ENCODE measurements at regions not wholly inside any gene's neighbourhood (a gene's known extent, or its start where the extent isn't known, plus 50 kb on each side); places are given as distances from the start of the nearest gene placed in this dataset.

- no peak for DNase-seq
- no peak for TF ChIP-seq POLR2A (IDR thresholded peaks at IDR 0.05; ENCODE audit: low read length)
- TF ChIP-seq GATA1 (IDR thresholded peaks at IDR 0.05; ENCODE audit: low read depth, low read length) = no peak
Observed at GRCh38 chr5:125719681-125720347, 703.4 kb upstream of the GRAMD2B start.

- DNase-seq = no peak
- TF ChIP-seq POLR2A (IDR thresholded peaks at IDR 0.05; ENCODE audit: low read length) = no peak
- no peak for TF ChIP-seq GATA1 (IDR thresholded peaks at IDR 0.05; ENCODE audit: low read depth, low read length)
Observed at GRCh38 chr5:125720348-125720685, 702.9 kb upstream of the GRAMD2B start.

DNA sequence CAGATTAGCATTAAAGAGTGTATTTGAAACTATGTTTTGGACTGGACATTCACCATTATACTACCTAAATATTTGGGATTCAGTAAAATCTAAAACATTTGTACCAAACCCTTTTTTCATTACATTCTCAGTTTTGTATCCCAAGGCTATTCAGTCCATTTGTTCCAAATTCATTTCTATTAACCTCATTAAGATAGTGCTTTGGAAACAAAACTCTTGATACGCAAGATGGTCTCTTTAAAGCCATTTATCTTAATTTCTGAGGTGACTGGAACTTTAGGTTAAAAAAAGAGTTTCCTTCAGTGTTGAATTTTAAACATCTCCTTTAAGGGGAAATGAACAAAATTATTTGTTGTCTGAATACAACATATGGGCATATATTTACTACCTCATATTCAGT is 702.5 kb upstream of the GRAMD2B start:
- TF ChIP-seq POLR2A (IDR thresholded peaks at IDR 0.05; ENCODE audit: low read length) (no peak), GATA1 (IDR thresholded peaks at IDR 0.05; ENCODE audit: low read depth, low read length) (no peak)
- no peak for DNase-seq

DNA sequence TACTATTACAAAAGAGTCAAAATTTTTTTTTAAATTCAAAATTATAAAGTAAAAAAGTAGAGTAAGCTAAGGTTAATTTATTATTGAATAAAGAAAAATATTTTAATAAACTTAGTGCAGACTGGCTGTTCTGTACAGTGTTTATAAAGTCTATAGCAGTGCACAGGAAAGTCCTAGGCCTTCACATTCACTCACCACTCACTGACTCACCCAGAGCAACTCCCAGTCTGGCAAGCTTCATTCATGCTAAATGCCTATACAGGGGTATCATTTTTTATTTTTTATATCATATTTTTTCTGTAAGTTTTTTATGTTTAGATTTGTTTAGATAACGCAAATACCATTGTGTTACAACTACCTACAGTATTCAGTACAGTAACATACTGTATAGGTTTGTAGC is 700.7 kb upstream of the GRAMD2B start:
- TF ChIP-seq GATA1 (IDR thresholded peaks at IDR 0.05; ENCODE audit: low read depth, low read length) = no peak
- no peak for TF ChIP-seq POLR2A (IDR thresholded peaks at IDR 0.05; ENCODE audit: low read length)
- no peak for DNase-seq

DNA sequence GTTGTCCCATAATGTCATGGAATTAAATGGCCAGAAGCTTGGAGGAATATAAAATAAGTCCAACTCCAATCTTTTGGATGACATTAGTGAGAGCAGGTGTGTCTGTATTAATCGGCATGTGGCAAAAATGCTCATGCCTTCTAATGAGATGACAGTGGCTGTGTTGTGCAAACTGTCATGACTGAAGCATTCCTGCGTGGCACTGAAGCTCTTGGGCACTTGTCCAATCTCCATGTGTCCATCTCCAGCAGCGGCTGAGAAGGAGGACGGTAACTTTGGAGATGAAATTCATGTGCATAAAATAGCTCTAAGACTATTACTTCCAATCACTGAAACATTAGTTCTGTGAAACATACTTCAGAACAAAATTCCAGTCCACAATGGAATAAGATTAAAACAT is 697.5 kb upstream of the GRAMD2B start:
- DNase-seq = no peak
- TF ChIP-seq POLR2A (IDR thresholded peaks at IDR 0.05; ENCODE audit: low read length) (no peak), GATA1 (IDR thresholded peaks at IDR 0.05; ENCODE audit: low read depth, low read length) (no peak)

- no peak for DNase-seq
- TF ChIP-seq GATA1 (IDR thresholded peaks at IDR 0.05; ENCODE audit: low read depth, low read length) = no peak
- no peak for TF ChIP-seq POLR2A (IDR thresholded peaks at IDR 0.05; ENCODE audit: low read length)
Observed at GRCh38 chr5:125743939-125744338, 679.3 kb upstream of the GRAMD2B start.

DNA sequence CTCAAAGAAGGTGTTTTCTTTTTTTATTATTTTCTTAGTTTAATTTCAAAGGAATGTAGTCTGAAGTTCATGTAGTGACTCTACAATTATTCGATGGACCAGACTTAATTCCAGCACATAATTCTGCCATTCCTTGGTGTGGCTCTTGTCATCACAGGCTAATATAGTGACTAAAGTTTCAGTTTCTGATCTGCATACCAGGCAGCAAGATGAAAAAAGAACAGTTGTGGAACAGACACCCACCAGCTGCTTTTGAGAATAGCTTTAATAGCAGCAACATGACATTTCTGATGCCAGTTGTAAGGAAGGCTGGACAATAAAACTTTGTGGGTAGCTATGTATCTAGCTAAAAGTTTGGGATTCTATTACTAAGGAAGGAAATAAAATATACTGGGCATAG is 676.3 kb upstream of the GRAMD2B start:
- DNase-seq = no peak
- TF ChIP-seq GATA1 (IDR thresholded peaks at IDR 0.05; ENCODE audit: low read depth, low read length) = no peak
- TF ChIP-seq POLR2A (IDR thresholded peaks at IDR 0.05; ENCODE audit: low read length) = no peak

GRCh38 chr5:125750147-125750860 is 672.9 kb upstream of the GRAMD2B start:
- TF ChIP-seq POLR2A (IDR thresholded peaks at IDR 0.05; ENCODE audit: low read length) (no peak), GATA1 (IDR thresholded peaks at IDR 0.05; ENCODE audit: low read depth, low read length) (no peak)

DNA sequence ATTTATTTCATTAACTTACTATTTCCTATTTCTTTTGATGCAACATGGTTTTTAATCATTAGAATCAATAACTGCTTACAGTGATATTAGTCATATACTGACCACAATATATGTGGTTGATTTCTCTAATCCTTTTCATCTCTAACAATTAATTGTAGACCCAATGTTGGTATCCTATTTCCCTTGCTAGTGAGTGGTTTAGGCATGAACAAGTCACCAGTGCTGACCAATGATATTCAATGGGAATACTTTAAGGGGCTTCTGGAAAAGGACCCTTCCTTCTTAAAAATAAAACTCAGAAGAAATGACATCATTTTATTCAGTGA is 672.4 kb upstream of the GRAMD2B start:
- TF ChIP-seq POLR2A (IDR thresholded peaks at IDR 0.05; ENCODE audit: low read length) (no peak), GATA1 (IDR thresholded peaks at IDR 0.05; ENCODE audit: low read depth, low read length) (no peak)
- DNase-seq = no peak

More at GRCh38 chr5:125750147-125750860, 672.9 kb upstream of the GRAMD2B start:
- DNase-seq = no peak

DNA sequence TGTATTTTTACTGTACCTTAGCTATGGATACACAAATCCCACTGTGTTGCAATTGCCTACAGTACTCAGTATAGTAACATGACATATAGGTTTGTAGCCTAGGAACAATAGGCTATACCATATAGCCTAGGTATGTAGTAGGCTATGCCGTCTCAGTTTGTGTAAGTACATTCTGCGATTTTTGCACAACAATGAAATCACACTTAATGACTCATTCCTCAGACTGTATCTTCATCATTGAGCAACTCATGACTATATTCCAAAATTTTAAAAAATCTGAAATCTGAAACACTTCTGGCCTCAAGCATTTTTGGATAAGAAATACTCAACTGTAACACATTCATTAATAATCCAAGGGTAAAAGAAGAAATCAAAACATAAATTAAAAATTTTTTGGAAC is 666.8 kb upstream of the GRAMD2B start:
- no peak for DNase-seq
- TF ChIP-seq POLR2A (IDR thresholded peaks at IDR 0.05; ENCODE audit: low read length) = no peak
- TF ChIP-seq GATA1 (IDR thresholded peaks at IDR 0.05; ENCODE audit: low read depth, low read length) = no peak

DNA sequence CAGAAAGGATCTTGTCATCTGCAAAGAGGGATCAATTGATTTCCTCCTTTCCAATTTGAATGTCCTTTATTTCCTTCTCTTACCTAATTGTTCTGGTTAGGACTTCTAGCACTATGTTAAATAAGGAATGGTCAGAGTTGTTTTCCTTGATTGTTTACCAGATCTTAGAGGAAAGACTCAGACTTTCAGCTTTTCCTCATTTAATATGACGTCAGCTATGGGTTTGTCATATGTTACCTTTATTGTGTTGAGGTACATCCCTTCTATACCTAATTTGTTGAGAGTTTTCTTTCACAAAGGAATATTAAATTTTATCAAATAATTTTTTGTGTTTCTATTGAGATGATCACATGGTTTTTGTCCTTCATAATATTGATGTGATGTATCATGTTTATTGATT is 656.5 kb upstream of the GRAMD2B start:
- DNase-seq = no peak
- TF ChIP-seq POLR2A (IDR thresholded peaks at IDR 0.05; ENCODE audit: low read length) (no peak), GATA1 (IDR thresholded peaks at IDR 0.05; ENCODE audit: low read depth, low read length) (no peak)

- no peak for DNase-seq
- TF ChIP-seq GATA1 (IDR thresholded peaks at IDR 0.05; ENCODE audit: low read depth, low read length) (no peak), POLR2A (IDR thresholded peaks at IDR 0.05; ENCODE audit: low read length) (no peak)
Observed at GRCh38 chr5:125775896-125776295, 647.3 kb upstream of the GRAMD2B start.

DNA sequence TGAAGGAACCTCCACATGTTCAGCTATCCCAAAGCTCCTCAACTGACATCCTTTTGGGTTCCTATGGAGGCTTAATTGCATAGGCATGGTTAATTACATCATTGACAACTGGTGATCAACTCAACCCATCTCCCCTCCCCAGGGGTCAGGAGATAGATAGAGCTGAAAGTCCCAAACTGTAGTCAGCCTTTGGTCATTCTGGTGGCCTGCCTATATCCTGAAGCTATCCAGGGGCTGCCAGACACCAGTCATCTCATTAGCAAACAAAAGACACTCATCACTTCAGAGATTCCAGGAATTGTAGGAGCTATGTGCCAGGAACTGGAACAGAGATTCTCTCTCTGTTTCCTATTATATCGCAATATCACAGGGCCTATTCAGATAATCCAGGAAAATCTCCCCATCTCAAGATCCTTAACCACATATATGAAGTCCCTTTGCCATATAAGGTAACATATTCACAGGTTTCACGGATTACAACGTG is 646.5 kb upstream of the GRAMD2B start:
- no peak for DNase-seq
- TF ChIP-seq POLR2A (IDR thresholded peaks at IDR 0.05; ENCODE audit: low read length) = no peak
- no peak for TF ChIP-seq GATA1 (IDR thresholded peaks at IDR 0.05; ENCODE audit: low read depth, low read length)

DNA sequence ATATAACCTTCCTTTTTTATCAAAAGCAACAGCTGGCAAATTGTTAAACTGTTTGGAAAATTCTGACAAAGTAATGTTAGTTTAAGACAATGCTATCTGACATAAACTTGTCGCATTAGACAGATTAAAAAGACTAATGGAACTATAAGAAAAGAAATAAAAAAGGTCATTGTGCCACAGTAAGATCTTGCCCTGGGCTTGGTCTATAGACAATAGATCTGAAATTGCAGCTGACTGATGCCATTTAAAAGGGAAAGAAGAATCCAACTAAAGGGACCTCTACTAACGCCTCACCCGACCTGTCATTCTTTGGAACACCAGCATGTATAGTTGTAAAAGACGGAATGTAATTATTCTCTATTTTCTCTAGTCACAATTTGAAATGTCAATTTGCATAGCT is 644.4 kb upstream of the GRAMD2B start:
- TF ChIP-seq GATA1 (IDR thresholded peaks at IDR 0.05; ENCODE audit: low read depth, low read length) = no peak
- TF ChIP-seq POLR2A (IDR thresholded peaks at IDR 0.05; ENCODE audit: low read length) = no peak
- DNase-seq = no peak

- TF ChIP-seq POLR2A (IDR thresholded peaks at IDR 0.05; ENCODE audit: low read length) (no peak), GATA1 (IDR thresholded peaks at IDR 0.05; ENCODE audit: low read depth, low read length) (no peak)
- no peak for DNase-seq
Observed at GRCh38 chr5:125785407-125785806, 637.8 kb upstream of the GRAMD2B start.

Measured in erythroblast (primary cell).